H1 (cell line): ENCODE measurements at regions not wholly inside any gene's neighbourhood (a gene's known extent, or its start where the extent isn't known, plus 50 kb on each side); places are given as distances from the start of the nearest gene placed in this dataset.

Source experiments
- CTCF ChIA-PET: fragments of 300-600 bp; sonication (Branson Sonifier 250); formaldehyde crosslinking; loops from one replicate; lab custom pipeline; 2021; ENCODE audit not compliant: partially characterized antibody; lab: Charles Lee
- POLR2A ChIA-PET: fragments of 300-600 bp; sonication (Branson Sonifier 250); formaldehyde crosslinking; loops from one replicate; lab custom pipeline; 2021; ENCODE audit warnings: inconsistent platforms; ENCODE audit not compliant: partially characterized antibody; lab: Charles Lee
- DNase-seq, 2 experiments: peaks; one replicate each; pipeline versions ENCODE4 v3.0.0 to v3.0.0-alpha.2; 2010 to 2022; ENCODE audit warnings: low spot score in 2 of 2, low read depth in 1 of 2, mixed read lengths in 1 of 2
- FAIRE-seq: peaks from 2 replicates; lab custom pipeline; 2011; peaks lifted over from hg19 to GRCh38; lab: Jason Lieb, UNC
- H2AFZ ChIP-seq: 2 replicates; pipeline ENCODE4 v1.8.1; 2012; ENCODE audit warnings: low read length, inconsistent platforms
- H2AK5ac ChIP-seq: 2 replicates; pipeline ENCODE4 v1.6.1; 2013; ENCODE audit warnings: low read depth, low read length
- H2BK120ac ChIP-seq: replicated peaks from 2 replicates; pipeline ENCODE3; 2013; ENCODE audit warnings: low read depth, low read length, inconsistent platforms
- H2BK12ac ChIP-seq: 2 replicates; pipeline ENCODE4 v1.6.1; 2013; ENCODE audit warnings: low read depth, low read length
- H2BK15ac ChIP-seq: 2 replicates; pipeline ENCODE4 v1.6.1; 2013; ENCODE audit warnings: low read length
- H2BK20ac ChIP-seq: 2 replicates; pipeline ENCODE4 v1.6.1; 2013; ENCODE audit warnings: low read length
- H2BK5ac ChIP-seq: 2 replicates; pipeline ENCODE4 v1.6.1; 2013; ENCODE audit warnings: low read depth, low read length
- H3K14ac ChIP-seq: 2 replicates; pipeline ENCODE4 v1.6.1; 2013; ENCODE audit warnings: inconsistent platforms; ENCODE audit not compliant: insufficient read length
- H3K18ac ChIP-seq: 2 replicates; pipeline ENCODE4 v1.6.1; 2013; ENCODE audit warnings: low read length; ENCODE audit errors: extremely low read depth
- H3K23ac ChIP-seq: 2 replicates; pipeline ENCODE4 v1.6.1; 2013; ENCODE audit warnings: inconsistent platforms; ENCODE audit not compliant: insufficient read length
- H3K23me2 ChIP-seq: 2 replicates; pipeline ENCODE4 v1.6.1; 2013; ENCODE audit warnings: low read depth, low read length
- H3K27ac ChIP-seq: 2 replicates; pipeline ENCODE4 v1.6.1; 2011; ENCODE audit warnings: low read depth, low read length, inconsistent platforms
- H3K27me3 ChIP-seq, 4 experiments: replicated peaks in 1 of 4; 1 replicate in 1 of 4; 2 replicates in 3 of 4; pipeline versions ENCODE4 v1.6.1 to v1.8.1; 2011 to 2013; ENCODE audit warnings: low read length in 3 of 4, mild to moderate bottlenecking in 3 of 4, inconsistent platforms in 2 of 4, mixed read lengths in 2 of 4, moderate library complexity in 1 of 4; ENCODE audit not compliant: control insufficient read depth in 3 of 4, insufficient read depth in 3 of 4; ENCODE audit errors: extremely low read depth in 1 of 4
- H3K36me3 ChIP-seq, 4 experiments: 2 replicates each; pipeline versions ENCODE4 v1.6.1 to v1.8.1; 2011 to 2013; ENCODE audit warnings: mild to moderate bottlenecking in 4 of 4, low read length in 3 of 4, moderate library complexity in 2 of 4, control low read depth in 1 of 4, inconsistent platforms in 1 of 4; ENCODE audit not compliant: insufficient read depth in 4 of 4, control insufficient read depth in 2 of 4
- H3K4ac ChIP-seq: replicated peaks from 2 replicates; pipeline ENCODE3; 2013; ENCODE audit warnings: low read length, low read depth, mixed read lengths, inconsistent platforms; ENCODE audit not compliant: insufficient read length
- H3K4me1 ChIP-seq, 4 experiments: replicated peaks in 1 of 4; 1 replicate in 1 of 4; 2 replicates in 3 of 4; pipeline versions ENCODE4 v1.6.1 to v1.8.1; 2011 to 2013; ENCODE audit warnings: low read length in 3 of 4, inconsistent platforms in 2 of 4, mixed read lengths in 1 of 4; ENCODE audit not compliant: insufficient read depth in 4 of 4, control insufficient read depth in 3 of 4
- H3K4me2 ChIP-seq, 2 experiments: 2 replicates each; pipeline versions ENCODE4 v1.6.1 to v1.8.1; 2011 to 2013; ENCODE audit warnings: low read depth in 2 of 2, low read length in 2 of 2, control low read depth in 1 of 2, inconsistent platforms in 1 of 2, mild to moderate bottlenecking in 1 of 2; ENCODE audit not compliant: insufficient read depth in 1 of 2
- H3K4me3 ChIP-seq, 4 experiments: fragments of 200-600, 300-600 bp in 1 of 4; sonication (generic), shearing (Covaris generic), sonication (Bioruptor Twin) in 1 of 4; 2 replicates each; pipeline versions ENCODE4 v1.5.1 to v1.8.1; 2011 to 2016; ENCODE audit warnings: low read length in 4 of 4, low read depth in 3 of 4, control low read depth in 2 of 4, inconsistent platforms in 2 of 4, mild to moderate bottlenecking in 2 of 4, mixed read lengths in 1 of 4, moderate library complexity in 1 of 4; ENCODE audit not compliant: insufficient read depth in 2 of 4; ENCODE audit errors: extremely low read depth in 1 of 4
- H3K56ac ChIP-seq: replicated peaks from 2 replicates; pipeline ENCODE3; 2013; ENCODE audit warnings: low read depth, mild to moderate bottlenecking, mixed read lengths, low read length, inconsistent platforms; ENCODE audit not compliant: insufficient read length
- H3K79me1 ChIP-seq: 2 replicates; pipeline ENCODE4 v1.6.1; 2013; ENCODE audit warnings: low read depth, low read length, control low read depth
- H3K79me2 ChIP-seq, 2 experiments: 2 replicates each; pipeline versions ENCODE4 v1.6.1 to v1.8.1; 2012 to 2013; ENCODE audit warnings: low read length in 2 of 2, mild to moderate bottlenecking in 2 of 2, inconsistent platforms in 1 of 2; ENCODE audit not compliant: insufficient read depth in 2 of 2, control insufficient read depth in 1 of 2
- H3K9ac ChIP-seq, 4 experiments: replicated peaks in 1 of 4; 1 replicate in 1 of 4; 2 replicates in 3 of 4; pipeline versions ENCODE4 v1.6.1 to v1.8.1; 2011 to 2013; ENCODE audit warnings: low read depth in 3 of 4, low read length in 3 of 4, control low read depth in 2 of 4, mild to moderate bottlenecking in 2 of 4, moderate library complexity in 2 of 4, inconsistent platforms in 1 of 4; ENCODE audit errors: extremely low read depth in 1 of 4
- H3K9me3 ChIP-seq, 2 experiments: 2 replicates each; pipeline versions ENCODE4 v1.6.1 to v1.8.1; 2012 to 2013; ENCODE audit warnings: mild to moderate bottlenecking in 2 of 2, moderate library complexity in 2 of 2, control low read depth in 1 of 2, inconsistent platforms in 1 of 2, low read depth in 1 of 2, low read length in 1 of 2, mixed read lengths in 1 of 2; ENCODE audit not compliant: insufficient read depth in 2 of 2
- H4K20me1 ChIP-seq, 2 experiments: replicated peaks in 1 of 2; 2 replicates each; pipeline versions ENCODE3 to v1.8.1; 2011 to 2013; ENCODE audit warnings: inconsistent platforms in 2 of 2, low read length in 2 of 2, mild to moderate bottlenecking in 1 of 2; ENCODE audit not compliant: insufficient read depth in 2 of 2, control insufficient read depth in 1 of 2
- H4K5ac ChIP-seq: 2 replicates; pipeline ENCODE4 v1.6.1; 2013; ENCODE audit warnings: low read length, low read depth, mixed read lengths, inconsistent platforms; ENCODE audit not compliant: insufficient read length
- H4K8ac ChIP-seq: 2 replicates; pipeline ENCODE4 v1.8.0; 2013; ENCODE audit warnings: mild to moderate bottlenecking, moderate library complexity, low read length, inconsistent platforms; ENCODE audit not compliant: insufficient read depth; ENCODE audit errors: extremely low read depth
- H4K91ac ChIP-seq: replicated peaks from 2 replicates; pipeline ENCODE3; 2013; ENCODE audit warnings: low read length, mixed read lengths, inconsistent platforms; ENCODE audit not compliant: insufficient read length
- ASH2L ChIP-seq: fragments of 200-600, 300-600 bp; sonication (generic); IDR thresholded peaks from one replicate; pipeline ENCODE4 v1.7.1; 2017; ENCODE audit warnings: low read length
- BCL11A ChIP-seq, 2 experiments: IDR thresholded peaks; one replicate each; pipeline ENCODE4 v1.6.1; 2011; ENCODE audit warnings: low read depth in 2 of 2, low read length in 2 of 2, mild to moderate bottlenecking in 2 of 2
- FOSL1 ChIP-seq: IDR thresholded peaks from 2 replicates; pipeline ENCODE4 v1.6.1; 2011; ENCODE audit warnings: mild to moderate bottlenecking, low read depth, low read length, moderate library complexity; ENCODE audit not compliant: insufficient read depth
- PHF8 ChIP-seq: fragments of 200-600 bp; sonication (generic); conservative IDR thresholded peaks from 2 replicates; pipeline ENCODE4 v1.7.1; 2012; ENCODE audit warnings: low read depth, mild to moderate bottlenecking, inconsistent platforms, low read length, moderate library complexity
- RBBP5 ChIP-seq: IDR thresholded peaks from 2 replicates; pipeline ENCODE4 v1.7.1; 2012; ENCODE audit warnings: low read depth, mild to moderate bottlenecking, inconsistent platforms, low read length, moderate library complexity, borderline replicate concordance
- WGBS, 2 experiments: shearing (Covaris generic) in 1 of 2; methylation state at CpG; one replicate each; pipeline versions ENCODE4 v1.1.6 to v1.1.7; 2013 to 2015; ENCODE audit warnings: low lambda C conversion rate in 2 of 2, mixed read lengths in 2 of 2, inconsistent platforms in 1 of 2, low coverage in 1 of 2, missing lambda C conversion rate in 1 of 2; ENCODE audit not compliant: insufficient replicate concordance in 2 of 2, insufficient coverage in 1 of 2, insufficient read length in 1 of 2; ENCODE audit errors: extremely low coverage in 1 of 2, missing lambda C conversion rate in 1 of 2; 5-methylcytosine and 5-hydroxymethylcytosine counted together

- Histone ChIP-seq H3K56ac (no peak overlapping the region), H3K4me1 (no peaks in the 10 kb centered on the region), H2BK20ac (no peak overlapping the region), H3K9me3 (no peaks in the 10 kb centered on the region), H3K9ac (no peak overlapping the region), H2AFZ (no peak overlapping the region), H3K36me3 (no peaks in the 10 kb centered on the region), H2AK5ac (no peak overlapping the region), H3K27me3 (no peaks in the 10 kb centered on the region), H2BK15ac (no peak overlapping the region), H3K27ac (no peak overlapping the region), H3K23ac (no peak overlapping the region), H3K79me2 (no peaks in the 10 kb centered on the region), H3K18ac (no peak overlapping the region), H3K4ac (no peak overlapping the region), H4K8ac (no peak overlapping the region), H4K91ac (no peak overlapping the region), H4K20me1 (no peaks in the 10 kb centered on the region), H3K14ac (no peak overlapping the region), H2BK120ac (no peak overlapping the region), H2BK5ac (no peak overlapping the region), H3K79me1 (no peaks in the 10 kb centered on the region), H4K5ac (no peak overlapping the region), H3K4me3 (no peak overlapping the region), H3K4me2 (no peak overlapping the region), H3K23me2 (no peaks in the 10 kb centered on the region), H2BK12ac (no peak overlapping the region)
- 90% methylated on average over 2 of the region's 27 CpGs; no CpG with 5 or more reads in 1 of the 2 experiments for WGBS, 2 experiments
- DNase-seq, result no peak
- FAIRE-seq, result no peak
- ChIA-PET CTCF (no interaction called here), POLR2A (interaction anchor here (0.7 kb wide), 1 partner anchor 256 kb away, joined by 3 read pairs; no protein-coding TSS in a partner anchor)
- TF ChIP-seq BCL11A (IDR thresholded peaks at IDR 0.05; ENCODE audit: low read depth in 2 of 2, low read length in 2 of 2) (no peak), FOSL1 (no peak), ASH2L (no peak), PHF8 (no peak), RBBP5 (no peak)
These were observed 213.4 kb upstream of the XIST start for GRCh38 chrX:74065831-74066390.
